ENCODE measurements at regions not wholly inside any gene's neighbourhood (a gene's known extent, or its start where the extent isn't known, plus 50 kb on each side); places are given as distances from the start of the nearest gene placed in this dataset.

DNA sequence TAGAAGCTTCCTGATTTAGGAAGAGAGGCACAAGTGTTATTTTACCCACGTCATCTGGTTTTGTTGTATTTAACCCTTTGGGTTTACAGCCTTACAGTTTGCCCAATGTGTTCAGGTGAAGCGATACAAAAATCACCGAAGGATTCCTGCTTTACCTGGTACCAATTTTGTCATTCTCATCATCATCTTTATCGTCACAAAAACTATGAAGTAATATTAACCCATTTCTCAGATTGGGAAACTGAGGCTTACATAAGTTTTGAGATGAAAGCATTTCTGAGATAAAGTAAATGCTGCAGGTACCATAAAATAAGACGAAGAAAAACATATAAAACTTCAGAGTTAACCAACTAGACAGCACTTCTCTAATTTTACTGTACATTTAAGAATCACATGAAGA is 370.6 kb upstream of the OR4E1 start:
- Histone ChIP-seq H3K36me3 (replicated peaks in 1 of 2; ENCODE audit: control insufficient read depth in 1 of 2, insufficient read depth in 2 of 2, low read length in 2 of 2) (no peaks in the 10 kb centered on the region), H3K4me2 (replicated peaks; ENCODE audit: extremely low read depth, low read length, poor library complexity, severe bottlenecking) (no peak overlapping the region), H3K27ac (ENCODE audit: low read depth in 1 of 2, low read length in 2 of 2) (no peak overlapping the region), H2AFZ (ENCODE audit: insufficient read depth, low read depth, low read length, poor library complexity, severe bottlenecking) (no peak overlapping the region), H4K20me1 (ENCODE audit: insufficient read depth, low read length) (no peaks in the 10 kb centered on the region), H3K9ac (ENCODE audit: insufficient read depth, low read length, poor library complexity, severe bottlenecking) (no peak overlapping the region), H3K9me3 (replicated peaks in 1 of 2; ENCODE audit: control insufficient read depth in 1 of 2, insufficient read depth in 1 of 2, low read length in 2 of 2) (no peaks in the 10 kb centered on the region), H3K27me3 (ENCODE audit: control insufficient read depth in 2 of 2, insufficient read depth in 2 of 2, low read length in 2 of 2) (no peaks in the 10 kb centered on the region), H3K4me1 (ENCODE audit: control insufficient read depth in 1 of 2, insufficient read depth in 2 of 2, low read length in 2 of 2) (no peaks in the 10 kb centered on the region), H3K4me3 (replicated peaks in 1 of 3; ENCODE audit: low read depth in 2 of 3, low read length in 3 of 3) (no peak overlapping the region), H3K79me2 (ENCODE audit: insufficient read depth, low read length) (no peaks in the 10 kb centered on the region)
- WGBS (ENCODE audit: insufficient coverage), result no CpG with 5 or more reads among the region's 5 CpGs
- intact Hi-C loops (cut with micrococcal nuclease), result no loop called here
- peaks cover 11% of the 10 kb centered on the region for H3K4me1 Mint-ChIP-seq
- TF ChIP-seq, protein P1, sequence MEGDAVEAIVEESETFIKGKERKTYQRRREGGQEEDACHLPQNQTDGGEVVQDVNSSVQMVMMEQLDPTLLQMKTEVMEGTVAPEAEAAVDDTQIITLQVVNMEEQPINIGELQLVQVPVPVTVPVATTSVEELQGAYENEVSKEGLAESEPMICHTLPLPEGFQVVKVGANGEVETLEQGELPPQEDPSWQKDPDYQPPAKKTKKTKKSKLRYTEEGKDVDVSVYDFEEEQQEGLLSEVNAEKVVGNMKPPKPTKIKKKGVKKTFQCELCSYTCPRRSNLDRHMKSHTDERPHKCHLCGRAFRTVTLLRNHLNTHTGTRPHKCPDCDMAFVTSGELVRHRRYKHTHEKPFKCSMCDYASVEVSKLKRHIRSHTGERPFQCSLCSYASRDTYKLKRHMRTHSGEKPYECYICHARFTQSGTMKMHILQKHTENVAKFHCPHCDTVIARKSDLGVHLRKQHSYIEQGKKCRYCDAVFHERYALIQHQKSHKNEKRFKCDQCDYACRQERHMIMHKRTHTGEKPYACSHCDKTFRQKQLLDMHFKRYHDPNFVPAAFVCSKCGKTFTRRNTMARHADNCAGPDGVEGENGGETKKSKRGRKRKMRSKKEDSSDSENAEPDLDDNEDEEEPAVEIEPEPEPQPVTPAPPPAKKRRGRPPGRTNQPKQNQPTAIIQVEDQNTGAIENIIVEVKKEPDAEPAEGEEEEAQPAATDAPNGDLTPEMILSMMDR (IDR thresholded peaks at IDR 0.05), result no peak
- peaks cover 0 to 3% (median 0%) of the 10 kb centered on the region in 3 donors for H3K27me3 Mint-ChIP-seq (ENCODE audit: low read depth in 3 of 3)
- no peaks in the 10 kb centered on the region for H3K9me3 Mint-ChIP-seq
- no peak for DNase-seq
- no peak overlapping the region for H3K4me3 Mint-ChIP-seq
- H3K27ac Mint-ChIP-seq, result no peak overlapping the region
- H3K36me3 Mint-ChIP-seq, result no peaks in the 10 kb centered on the region

DNA sequence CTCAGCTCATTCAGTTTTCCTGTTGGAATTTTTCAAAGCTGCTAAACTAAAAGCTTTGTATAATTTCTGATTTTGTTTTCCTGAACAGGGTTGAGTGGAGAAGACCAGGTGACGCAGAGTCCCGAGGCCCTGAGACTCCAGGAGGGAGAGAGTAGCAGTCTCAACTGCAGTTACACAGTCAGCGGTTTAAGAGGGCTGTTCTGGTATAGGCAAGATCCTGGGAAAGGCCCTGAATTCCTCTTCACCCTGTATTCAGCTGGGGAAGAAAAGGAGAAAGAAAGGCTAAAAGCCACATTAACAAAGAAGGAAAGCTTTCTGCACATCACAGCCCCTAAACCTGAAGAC is 367.1 kb upstream of the OR4E1 start:
- H3K4me2 ChIP-seq (replicated peaks; ENCODE audit: extremely low read depth, low read length, poor library complexity, severe bottlenecking), result no peak overlapping the region
- TF ChIP-seq, protein P1 (IDR thresholded peaks at IDR 0.05), result no peak
- no peak overlapping the region for H3K4me3 ChIP-seq (replicated peaks in 1 of 3; ENCODE audit: low read depth in 2 of 3, low read length in 3 of 3)
- H4K20me1 ChIP-seq (ENCODE audit: insufficient read depth, low read length), result no peaks in the 10 kb centered on the region
- no peaks in the 10 kb centered on the region for H3K4me1 ChIP-seq (ENCODE audit: control insufficient read depth in 1 of 2, insufficient read depth in 2 of 2, low read length in 2 of 2)
- H3K9me3 ChIP-seq (replicated peaks in 1 of 2; ENCODE audit: control insufficient read depth in 1 of 2, insufficient read depth in 1 of 2, low read length in 2 of 2), result no peaks in the 10 kb centered on the region
- WGBS (ENCODE audit: insufficient coverage), result 85% methylated on average over 2 of the region's 3 CpGs
- Mint-ChIP-seq H3K4me3 (no peak overlapping the region), H3K4me1 (peaks cover 7% of the 10 kb centered on the region), H3K27ac (no peak overlapping the region), H3K9me3 (no peaks in the 10 kb centered on the region), H3K27me3 (ENCODE audit: low read depth in 3 of 3) (peaks cover 0 to 1% (median 0%) of the 10 kb centered on the region in 3 donors), H3K36me3 (no peaks in the 10 kb centered on the region)
- no peaks in the 10 kb centered on the region for H3K79me2 ChIP-seq (ENCODE audit: insufficient read depth, low read length)
- no peaks in the 10 kb centered on the region for H3K27me3 ChIP-seq (ENCODE audit: control insufficient read depth in 2 of 2, insufficient read depth in 2 of 2, low read length in 2 of 2)
- H2AFZ ChIP-seq (ENCODE audit: insufficient read depth, low read depth, low read length, poor library complexity, severe bottlenecking), result no peak overlapping the region
- H3K9ac ChIP-seq (ENCODE audit: insufficient read depth, low read length, poor library complexity, severe bottlenecking), result no peak overlapping the region
- H3K36me3 ChIP-seq (replicated peaks in 1 of 2; ENCODE audit: control insufficient read depth in 1 of 2, insufficient read depth in 2 of 2, low read length in 2 of 2), result no peaks in the 10 kb centered on the region
- H3K27ac ChIP-seq (ENCODE audit: low read depth in 1 of 2, low read length in 2 of 2), result no peak overlapping the region
- DNase-seq, result no peak
- intact Hi-C loops (cut with micrococcal nuclease), result no loop called here

Measured in CD14-positive monocyte (primary cell).